HG02571 (cell line): ENCODE measurements at regions not wholly inside any gene's neighbourhood (a gene's known extent, or its start where the extent isn't known, plus 50 kb on each side); places are given as distances from the start of the nearest gene placed in this dataset.
"Not testable (repeated sequence)": the region's sequence is repeated elsewhere in the genome, so short reads cannot be mapped to it uniquely, and the experiment has no call there.

ENCODE experiments used
- ATAC-seq: cut with Tn5 transposase; IDR thresholded peaks from one replicate; pipeline ENCODE4 v1.9.1; 2021; ENCODE audit warnings: mild to moderate bottlenecking, moderate library complexity; ENCODE audit not compliant: unreplicated experiment

GRCh38 chr1:194629011-194629410 is 1442.6 kb upstream of the B3GALT2 start:
- no peak for ATAC-seq

- no peak for ATAC-seq
These were observed 1438.4 kb upstream of the B3GALT2 start for GRCh38 chr1:194624833-194625232.

GRCh38 chr1:194618101-194618500 is 1431.7 kb upstream of the B3GALT2 start:
- no peak for ATAC-seq

- not testable (repeated sequence) for ATAC-seq
These were observed 1430.9 kb upstream of the B3GALT2 start for GRCh38 chr1:194617272-194617671.

GRCh38 chr1:194616835-194617234 is 1430.4 kb upstream of the B3GALT2 start:
- no peak for ATAC-seq

- no peak for ATAC-seq
These were observed 1415.8 kb upstream of the B3GALT2 start for GRCh38 chr1:194602184-194602583.

GRCh38 chr1:194600716-194601115 is 1414.3 kb upstream of the B3GALT2 start:
- no peak for ATAC-seq

GRCh38 chr1:194598098-194598497 is 1411.7 kb upstream of the B3GALT2 start:
- ATAC-seq: no peak

GRCh38 chr1:194586302-194586701 is 1399.9 kb upstream of the B3GALT2 start:
- ATAC-seq: no peak

- ATAC-seq: no peak
These were observed 1397.6 kb upstream of the B3GALT2 start for GRCh38 chr1:194584052-194584451.

GRCh38 chr1:194570476-194570875 is 1384.1 kb upstream of the B3GALT2 start:
- ATAC-seq: no peak

GRCh38 chr1:194568610-194569009 is 1382.2 kb upstream of the B3GALT2 start:
- ATAC-seq: no peak

GRCh38 chr1:194548071-194548470 is 1361.7 kb upstream of the B3GALT2 start:
- no peak for ATAC-seq

- no peak for ATAC-seq
These were observed 1357.6 kb upstream of the B3GALT2 start for GRCh38 chr1:194544012-194544411.

- ATAC-seq: no peak
These were observed 1352.0 kb upstream of the B3GALT2 start for GRCh38 chr1:194538453-194538852.

GRCh38 chr1:194537521-194537920 is 1351.1 kb upstream of the B3GALT2 start:
- ATAC-seq: no peak

- ATAC-seq: no peak
These were observed 1349.0 kb upstream of the B3GALT2 start for GRCh38 chr1:194535369-194535768.

- ATAC-seq: no peak
These were observed 1348.4 kb upstream of the B3GALT2 start for GRCh38 chr1:194534784-194535183.

GRCh38 chr1:194533641-194534040 is 1347.2 kb upstream of the B3GALT2 start:
- no peak for ATAC-seq

GRCh38 chr1:194517567-194517966 is 1331.2 kb upstream of the B3GALT2 start:
- ATAC-seq: no peak

- ATAC-seq: no peak
These were observed 1329.5 kb upstream of the B3GALT2 start for GRCh38 chr1:194515916-194516315.

- no peak for ATAC-seq
These were observed 1326.5 kb upstream of the B3GALT2 start for GRCh38 chr1:194512957-194513356.

- ATAC-seq: no peak
These were observed 1325.9 kb upstream of the B3GALT2 start for GRCh38 chr1:194512345-194512744.

- ATAC-seq: no peak
These were observed 1316.8 kb upstream of the B3GALT2 start for GRCh38 chr1:194503209-194503608.
